ENCODE measurements at regions not wholly inside any gene's neighbourhood (a gene's known extent, or its start where the extent isn't known, plus 50 kb on each side); places are given as distances from the start of the nearest gene placed in this dataset.

DNA sequence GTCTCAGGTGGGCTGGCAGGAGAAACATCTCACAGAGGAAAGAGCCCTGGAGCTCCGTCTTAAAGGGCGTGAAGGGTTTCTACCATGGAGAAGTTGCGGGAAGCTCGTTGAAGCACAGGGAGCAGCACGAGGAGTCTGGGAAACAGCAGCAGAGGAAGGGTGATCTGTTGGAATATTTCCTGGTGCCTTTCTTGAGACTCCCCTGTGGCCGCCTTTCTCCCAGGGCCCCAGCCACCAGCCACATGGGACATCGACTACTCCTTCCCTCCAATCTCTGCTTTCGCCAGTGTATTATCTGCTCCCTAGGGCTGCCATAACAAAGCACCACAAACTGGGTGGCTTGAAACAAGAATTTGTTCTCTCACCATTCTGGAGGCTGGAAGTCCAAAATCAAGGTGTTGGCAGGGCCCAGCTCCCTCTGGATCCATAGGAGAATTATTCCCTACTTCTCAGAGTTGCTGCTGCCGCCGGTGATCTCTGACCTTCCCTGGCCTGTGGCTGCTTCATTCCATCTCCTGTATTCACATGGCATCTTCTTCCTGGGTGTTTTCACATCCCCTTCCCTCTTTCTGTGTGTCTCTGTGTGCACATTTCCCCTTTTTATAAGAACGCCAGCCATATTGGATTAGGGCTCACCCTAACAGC is 152.8 kb upstream of the GSC start:
- no peak for DNase-seq (ENCODE audit: low spot score)

DNA sequence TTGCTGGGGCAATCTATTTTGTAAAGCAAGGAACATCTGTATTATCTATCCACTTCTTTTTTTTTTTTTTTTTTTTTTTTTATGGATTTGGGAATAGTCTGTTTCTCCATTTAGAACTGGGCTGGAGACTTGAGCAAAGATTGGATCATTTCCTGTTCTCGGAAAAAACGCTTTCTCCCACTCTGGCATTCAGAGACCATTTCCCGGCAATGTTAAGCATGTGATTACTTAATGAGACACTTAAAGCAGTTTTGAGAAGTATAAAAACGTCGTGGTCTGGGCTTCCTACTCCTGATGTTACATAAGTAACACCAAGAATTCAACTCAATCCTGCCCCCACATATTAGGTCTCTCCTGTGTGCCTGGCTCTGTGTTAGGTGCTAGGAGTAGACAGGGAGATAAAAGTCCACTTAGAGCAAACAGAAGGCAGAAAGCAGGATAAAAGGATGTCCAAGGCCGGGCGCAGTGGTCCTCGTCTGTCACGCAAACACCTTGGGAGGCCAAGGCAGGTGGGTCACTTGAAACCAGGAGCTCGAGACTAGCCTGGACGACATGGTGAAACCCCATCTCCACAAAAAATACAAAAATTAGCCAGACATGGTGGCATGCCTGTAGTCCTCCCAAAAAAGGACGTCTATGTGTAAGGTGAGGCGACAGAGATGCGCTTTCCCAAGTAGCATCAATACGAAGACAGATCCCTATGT is 152.1 kb upstream of the GSC start:
- DNase-seq (ENCODE audit: low spot score), result no peak

GRCh38 chr14:94921456-94921855 is 151.5 kb upstream of the GSC start:
- DNase-seq (ENCODE audit: low spot score), result no peak

- no peak for DNase-seq (ENCODE audit: low spot score)
These were observed 150.0 kb upstream of the GSC start for GRCh38 chr14:94919896-94920295.

DNA sequence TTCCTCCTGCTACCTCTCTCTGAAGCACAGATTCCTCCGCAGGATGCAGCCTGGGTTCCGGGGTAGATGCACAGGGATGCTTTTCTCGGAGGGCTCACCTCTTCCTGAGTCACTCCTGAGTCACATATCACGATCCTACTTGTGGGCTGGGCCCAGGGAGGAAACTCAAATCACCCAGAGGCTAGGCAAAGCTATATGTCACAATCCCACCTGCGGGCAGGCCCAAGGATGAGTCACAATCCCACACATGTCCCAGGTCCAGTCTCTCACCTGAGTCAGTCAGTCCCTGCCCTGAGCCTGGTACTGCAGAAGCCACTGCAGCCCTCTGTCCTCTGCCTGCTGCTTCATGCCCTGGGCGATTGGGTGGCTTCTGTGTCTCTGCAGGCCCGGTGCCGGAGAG is 149.0 kb upstream of the GSC start:
- DNase-seq (ENCODE audit: low spot score), result no peak

GRCh38 chr14:94917041-94917600 is 147.2 kb upstream of the GSC start:
- DNase-seq (ENCODE audit: low spot score), result no peak

- DNase-seq (ENCODE audit: low spot score), result no peak
These were observed 144.3 kb upstream of the GSC start for GRCh38 chr14:94914191-94914590.

DNA sequence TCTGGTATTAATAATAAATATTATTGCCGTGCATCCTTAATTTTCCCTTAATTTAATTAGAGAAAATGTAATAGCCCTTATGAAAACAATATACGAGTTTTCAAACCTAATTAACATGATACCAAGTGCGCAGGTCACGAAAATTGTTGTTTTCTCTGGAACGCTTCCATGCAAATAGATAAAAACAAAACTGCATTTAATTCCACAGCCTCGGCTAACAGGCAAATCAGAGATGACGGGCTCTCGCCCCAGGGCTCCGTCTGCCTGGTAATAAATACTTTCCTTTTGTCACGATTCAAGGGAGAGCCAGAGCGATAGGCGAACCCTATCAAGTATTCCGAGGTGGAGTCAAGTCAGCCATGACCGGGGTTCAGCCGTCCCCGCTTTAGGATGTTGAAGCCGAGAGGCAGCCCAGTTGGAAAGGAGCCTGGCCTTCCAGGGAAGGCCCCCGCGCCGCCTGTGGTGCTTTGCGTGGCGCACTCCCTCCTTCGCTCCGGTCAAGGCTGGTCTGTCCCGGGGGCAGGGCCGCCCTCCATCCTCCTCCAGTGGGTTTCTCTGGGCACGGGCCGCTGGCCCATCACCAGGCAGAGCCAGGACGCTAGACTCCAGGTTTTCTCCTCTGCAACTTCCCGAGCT is 137.8 kb upstream of the GSC start:
- peak; percentile 7 for DNase-seq (ENCODE audit: low spot score)

- DNase-seq (ENCODE audit: low spot score), result no peak
These were observed 137.2 kb upstream of the GSC start for GRCh38 chr14:94906991-94907587.

GRCh38 chr14:94906577-94906976 is 136.7 kb upstream of the GSC start:
- DNase-seq (ENCODE audit: low spot score), result no peak

GRCh38 chr14:94904636-94905035 is 134.7 kb upstream of the GSC start:
- DNase-seq (ENCODE audit: low spot score), result no peak

- DNase-seq (ENCODE audit: low spot score), result peak; percentile 12
These were observed 134.0 kb upstream of the GSC start for GRCh38 chr14:94903883-94904282.

GRCh38 chr14:94903338-94903737 is 133.4 kb upstream of the GSC start:
- DNase-seq (ENCODE audit: low spot score), result no peak

DNA sequence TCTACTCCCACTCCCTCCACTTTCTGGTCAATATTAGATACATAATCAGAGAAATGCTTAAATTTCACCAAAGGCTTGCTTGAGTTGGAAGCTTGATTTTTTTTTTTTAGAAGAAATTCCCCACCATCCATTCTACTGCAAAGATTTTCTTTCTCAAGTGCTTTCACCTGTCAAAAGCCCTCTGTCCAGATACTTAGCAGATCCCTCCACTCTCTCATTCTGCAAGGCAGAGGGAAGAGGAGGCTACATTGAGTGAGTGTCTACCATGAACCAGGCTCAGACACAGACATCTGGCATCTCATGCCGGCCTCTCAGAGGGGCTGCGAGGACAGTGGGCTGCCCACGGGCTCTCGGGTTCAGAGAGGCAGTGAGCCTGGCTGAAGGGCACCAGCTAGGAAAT is 127.6 kb upstream of the GSC start:
- no peak for DNase-seq (ENCODE audit: low spot score)

- DNase-seq (ENCODE audit: low spot score), result no peak
These were observed 127.2 kb upstream of the GSC start for GRCh38 chr14:94897082-94897481.

DNA sequence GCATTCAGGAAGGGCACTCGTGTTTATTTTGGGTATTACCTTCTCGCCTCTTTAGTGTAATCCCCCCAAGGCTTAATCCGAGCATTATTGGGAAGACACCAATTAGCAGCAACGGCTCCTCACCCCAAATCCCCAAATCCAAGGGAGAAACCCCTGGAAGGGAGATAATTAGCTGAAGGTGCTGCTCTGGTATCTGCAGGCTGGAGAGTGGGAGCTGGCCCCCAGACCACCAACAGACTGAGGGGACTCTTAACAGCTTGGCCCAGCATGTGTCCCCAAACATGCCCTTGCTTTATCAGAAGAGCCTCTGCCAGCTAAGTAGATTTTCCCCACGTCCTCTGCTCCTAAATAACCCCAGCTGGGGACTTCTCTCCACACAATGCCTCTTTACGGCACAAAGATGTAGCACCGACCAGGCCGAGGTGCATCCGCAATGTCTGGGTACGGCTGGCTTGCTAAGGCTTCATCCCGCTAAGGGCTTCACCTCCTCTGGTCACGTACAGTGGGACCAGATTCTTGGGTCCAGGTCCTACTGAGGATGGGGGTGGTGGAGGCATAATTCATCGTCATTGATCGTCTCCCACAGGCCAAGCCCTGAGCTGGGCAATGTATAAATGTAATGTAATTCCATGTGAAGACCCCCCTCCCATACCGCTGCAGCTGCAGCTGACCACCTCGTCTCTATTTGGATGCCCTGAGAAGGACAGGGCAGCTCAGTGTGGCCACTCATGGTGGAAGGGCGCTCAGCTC is 123.7 kb upstream of the GSC start:
- DNase-seq (ENCODE audit: low spot score), result no peak

GRCh38 chr14:94890785-94891184 is 120.9 kb upstream of the GSC start:
- DNase-seq (ENCODE audit: low spot score), result no peak

DNA sequence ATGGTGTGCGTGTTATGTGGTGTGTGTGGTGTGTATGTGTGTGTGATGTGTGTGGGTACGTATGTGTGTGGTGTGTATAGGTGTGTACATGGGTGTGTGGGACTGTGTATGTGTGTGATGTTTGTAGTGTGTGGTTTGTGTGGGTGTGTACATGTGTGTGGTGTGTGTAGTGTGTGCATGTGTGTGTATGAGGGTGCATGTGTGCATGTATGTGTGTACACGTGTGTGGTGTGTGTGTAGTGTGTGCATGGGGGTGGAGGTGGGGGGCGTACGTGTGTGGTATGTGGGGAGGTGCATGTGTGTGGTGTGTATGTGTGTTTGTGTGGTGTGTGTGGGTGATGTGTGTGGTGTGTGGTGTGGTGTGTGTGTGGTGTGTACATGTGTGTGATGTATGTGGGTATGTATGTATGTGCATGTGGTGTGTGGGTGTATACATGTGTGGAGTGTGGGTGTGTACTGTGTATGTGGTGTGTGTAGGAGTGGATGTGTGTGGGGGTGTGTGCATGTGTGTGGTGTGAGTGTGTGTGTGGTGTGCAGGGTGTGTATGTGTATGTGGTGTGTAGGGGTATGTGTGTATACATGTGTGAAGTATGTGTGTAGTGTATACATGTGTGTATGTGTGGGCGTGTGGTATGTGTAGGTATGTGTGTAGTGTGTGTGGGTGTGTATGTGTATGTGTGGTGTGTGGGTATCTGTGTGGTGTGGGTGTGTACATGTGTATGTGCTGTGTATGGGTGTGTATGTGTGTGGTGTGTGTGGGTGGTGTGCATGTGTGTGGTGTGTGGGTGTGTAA is 119.8 kb upstream of the GSC start:
- no peak for DNase-seq (ENCODE audit: low spot score)

DNA sequence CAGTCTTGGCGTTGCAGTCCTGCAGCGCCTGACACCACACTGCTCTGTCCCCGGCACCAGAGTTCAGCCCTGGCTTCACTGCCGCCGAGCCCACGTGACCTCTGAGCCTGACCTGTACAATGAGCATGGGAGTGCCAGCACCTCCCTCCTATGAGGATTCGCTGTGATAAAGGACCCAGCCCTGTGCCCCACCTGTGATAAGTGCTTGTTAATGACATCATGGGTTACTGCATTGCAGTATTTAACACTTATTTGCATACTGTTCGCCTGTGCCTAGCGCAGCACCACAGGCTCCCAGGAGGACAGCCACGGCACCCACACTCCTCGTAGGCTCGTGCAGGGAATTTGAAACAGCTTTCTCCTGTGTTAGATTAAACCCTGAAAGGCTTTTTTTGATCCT is 118.2 kb upstream of the GSC start:
- no peak for DNase-seq (ENCODE audit: low spot score)

DNA sequence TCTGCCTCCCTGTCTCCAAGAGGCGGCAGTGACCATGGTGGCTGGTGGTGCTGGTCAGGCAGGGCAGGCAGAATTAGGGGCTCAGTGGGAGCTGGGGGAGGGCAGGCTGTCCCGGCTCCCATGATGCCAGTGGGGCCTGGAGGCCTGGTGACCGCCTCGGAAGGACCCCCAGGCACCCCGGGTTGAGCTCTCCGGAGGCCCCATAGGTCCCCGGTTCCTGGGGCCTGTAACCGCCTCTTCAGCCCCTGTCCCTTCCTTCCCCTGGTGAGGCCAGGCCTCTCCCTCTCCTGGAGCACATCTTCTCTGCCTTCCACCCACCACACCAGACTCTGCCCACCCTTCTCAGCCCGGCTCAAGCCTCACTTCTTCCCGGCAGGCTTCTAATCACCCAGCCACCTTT is 117.7 kb upstream of the GSC start:
- DNase-seq (ENCODE audit: low spot score), result no peak

DNA sequence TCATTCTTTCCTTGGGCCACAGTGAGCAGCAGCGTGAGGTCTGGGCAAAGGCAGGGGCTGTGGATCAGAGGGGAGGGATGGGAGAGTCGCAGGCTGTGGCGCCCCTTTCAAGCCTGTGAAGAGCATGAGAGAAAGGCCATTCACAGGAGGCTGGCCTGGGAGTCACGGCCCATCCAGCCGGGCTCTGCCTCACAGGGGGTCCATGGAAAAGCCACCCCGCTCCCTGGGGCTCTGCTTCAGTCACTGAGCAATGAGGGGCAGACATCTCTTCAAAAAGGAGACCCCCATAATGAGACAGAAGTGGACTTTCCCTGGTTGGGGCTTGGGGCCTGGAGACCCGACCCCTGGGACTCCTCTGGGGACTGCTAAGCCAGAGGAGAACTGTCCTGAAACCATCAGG is 117.0 kb upstream of the GSC start:
- no peak for DNase-seq (ENCODE audit: low spot score)
